Psoas muscle (tissue), 7 donors: ENCODE measurements at regions not wholly inside any gene's neighbourhood (a gene's known extent, or its start where the extent isn't known, plus 50 kb on each side); places are given as distances from the start of the nearest gene placed in this dataset.

Experiments used
- ATAC-seq, 4 donors: fragments of 200-7000 bp; cut with Tn5 transposase; one replicate each; pipeline ENCODE4 v1.9.1; 2020; ENCODE audit warnings: moderate library complexity in 3 of 4, mild to moderate bottlenecking in 2 of 4
- DNase-seq, 2 donors: peaks; one replicate each; pipeline ENCODE4 v3.0.0-alpha.2; 2020
- H3K27ac ChIP-seq: fragments of 200-600 bp; one replicate; pipeline ENCODE4 v1.8.0; 2022
- H3K27me3 ChIP-seq, 3 donors: fragments of 200-600 bp in 1 of 3; one replicate each; pipeline versions ENCODE4 v1.6.1 to v1.8.0; 2013 to 2022; ENCODE audit warnings: low read length in 2 of 3, mild to moderate bottlenecking in 2 of 3, moderate library complexity in 1 of 3; ENCODE audit not compliant: insufficient read depth in 3 of 3
- H3K36me3 ChIP-seq, 2 donors: fragments of 200-600 bp in 1 of 2; one replicate each; pipeline versions ENCODE4 v1.6.1 to v1.8.0; 2013 to 2022; ENCODE audit warnings: low read depth in 1 of 2, mild to moderate bottlenecking in 1 of 2, moderate library complexity in 1 of 2; ENCODE audit not compliant: insufficient read depth in 1 of 2
- H3K4me1 ChIP-seq: fragments of 200-600 bp; one replicate; pipeline ENCODE4 v1.8.0; 2022
- H3K4me3 ChIP-seq: fragments of 200-600 bp; one replicate; pipeline ENCODE4 v1.8.0; 2022; ENCODE audit warnings: mild to moderate bottlenecking
- H3K9me3 ChIP-seq: fragments of 200-600 bp; one replicate; pipeline ENCODE4 v1.8.0; 2022
- WGBS, 3 donors: extraction: QIAGEN DNeasy Blood & Tissue Kit; methylation state at CpG; one replicate each; pipeline versions ENCODE4 v1.1.6 to v1.1.7; 2013; 5-methylcytosine and 5-hydroxymethylcytosine counted together
- intact Hi-C, 2 donors: fragments of 100-400 bp; cut with DNase I; formaldehyde crosslinking; loops; one replicate each; pipeline versions ENCODE4 v1.11.0 to v1.14.2; 2022
- TF ChIP-seq, protein P1 (sequence below): fragments of 200-600 bp; IDR thresholded peaks from one replicate; pipeline ENCODE4 v1.8.0; 2022; ENCODE audit warnings: antibody characterized with exemption
- donor health status: healthy with polysubstance abuse.
- donor health status: DM: no; HTN: no; CAD: no; lungs with moderate emphysema.
- donor health status: Bipolar disorder and iron deficiency.
- donor health status: healthy.
- donor health status: DM: yes; HTN: yes; CAD: no.
- donor health status: DM: no; HTN: no; CAD: no.
- donor health status: DM: yes; HTN: yes; CAD: no.

DNA sequence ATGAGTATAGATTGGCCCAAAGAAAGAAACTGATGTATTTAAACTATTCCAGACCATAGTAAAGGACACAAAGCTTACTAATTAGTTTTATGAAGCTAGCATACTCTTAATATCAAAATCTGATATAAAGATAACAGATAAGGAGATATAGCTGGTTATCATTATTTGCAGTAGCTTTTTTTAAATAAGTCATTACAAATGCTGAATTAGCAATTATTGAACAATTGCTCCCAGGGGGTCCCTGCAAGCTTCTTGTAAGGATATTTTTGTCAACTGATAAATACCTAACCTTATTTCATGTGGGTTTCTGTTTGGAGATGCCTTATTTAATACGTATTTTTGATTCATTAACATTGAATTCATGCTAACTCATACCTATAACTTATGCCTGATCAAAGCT lies 99.0 kb downstream of the RAB18 start:
- no peaks in the 10 kb centered on the region for H3K4me1 ChIP-seq
- no peaks in the 10 kb centered on the region for H3K36me3 ChIP-seq
- H3K9me3 ChIP-seq, result peaks cover 4% of the 10 kb centered on the region
- no peak overlapping the region for H3K27ac ChIP-seq
- no peak for DNase-seq
- TF ChIP-seq, protein P1, sequence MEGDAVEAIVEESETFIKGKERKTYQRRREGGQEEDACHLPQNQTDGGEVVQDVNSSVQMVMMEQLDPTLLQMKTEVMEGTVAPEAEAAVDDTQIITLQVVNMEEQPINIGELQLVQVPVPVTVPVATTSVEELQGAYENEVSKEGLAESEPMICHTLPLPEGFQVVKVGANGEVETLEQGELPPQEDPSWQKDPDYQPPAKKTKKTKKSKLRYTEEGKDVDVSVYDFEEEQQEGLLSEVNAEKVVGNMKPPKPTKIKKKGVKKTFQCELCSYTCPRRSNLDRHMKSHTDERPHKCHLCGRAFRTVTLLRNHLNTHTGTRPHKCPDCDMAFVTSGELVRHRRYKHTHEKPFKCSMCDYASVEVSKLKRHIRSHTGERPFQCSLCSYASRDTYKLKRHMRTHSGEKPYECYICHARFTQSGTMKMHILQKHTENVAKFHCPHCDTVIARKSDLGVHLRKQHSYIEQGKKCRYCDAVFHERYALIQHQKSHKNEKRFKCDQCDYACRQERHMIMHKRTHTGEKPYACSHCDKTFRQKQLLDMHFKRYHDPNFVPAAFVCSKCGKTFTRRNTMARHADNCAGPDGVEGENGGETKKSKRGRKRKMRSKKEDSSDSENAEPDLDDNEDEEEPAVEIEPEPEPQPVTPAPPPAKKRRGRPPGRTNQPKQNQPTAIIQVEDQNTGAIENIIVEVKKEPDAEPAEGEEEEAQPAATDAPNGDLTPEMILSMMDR, result no peak
- intact Hi-C loops, result no loop called here
- no peaks in the 10 kb centered on the region for H3K27me3 ChIP-seq
- H3K4me3 ChIP-seq, result no peak overlapping the region
- 92 to 100% (median 98%) methylated on average over 1 of the region's 1 CpG for WGBS, 3 donors
- ATAC-seq, result no peak

DNA sequence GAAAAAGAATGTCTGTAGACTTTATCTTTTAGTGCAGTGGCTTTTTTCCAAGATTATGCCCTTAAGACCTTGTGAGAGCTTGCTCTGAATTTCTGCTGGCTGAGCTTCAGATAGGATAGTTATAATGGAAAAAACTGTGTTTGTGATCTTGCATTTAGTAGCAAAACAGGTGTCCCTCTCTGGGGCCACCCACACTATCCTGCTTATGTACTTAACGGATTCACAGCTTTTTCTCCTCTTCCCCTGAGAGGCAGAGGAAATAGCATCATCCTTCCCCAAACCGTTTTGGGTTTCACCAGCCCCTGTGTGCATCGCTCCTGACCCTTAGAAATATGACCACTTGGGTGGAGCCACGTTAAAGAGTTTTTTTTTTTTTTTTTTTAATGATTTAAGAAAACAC lies 101.2 kb downstream of the RAB18 start:
- no peak for DNase-seq
- no peaks in the 10 kb centered on the region for H3K27me3 ChIP-seq
- TF ChIP-seq, protein P1, result no peak
- H3K27ac ChIP-seq, result no peak overlapping the region
- intact Hi-C loops, result no loop called here
- ATAC-seq, result no peak
- peaks cover 4% of the 10 kb centered on the region for H3K9me3 ChIP-seq
- WGBS, 3 donors, result 22 to 45% (median 39%) methylated on average over 4 of the region's 4 CpGs
- no peaks in the 10 kb centered on the region for H3K36me3 ChIP-seq
- H3K4me3 ChIP-seq, result no peak overlapping the region
- no peaks in the 10 kb centered on the region for H3K4me1 ChIP-seq

DNA sequence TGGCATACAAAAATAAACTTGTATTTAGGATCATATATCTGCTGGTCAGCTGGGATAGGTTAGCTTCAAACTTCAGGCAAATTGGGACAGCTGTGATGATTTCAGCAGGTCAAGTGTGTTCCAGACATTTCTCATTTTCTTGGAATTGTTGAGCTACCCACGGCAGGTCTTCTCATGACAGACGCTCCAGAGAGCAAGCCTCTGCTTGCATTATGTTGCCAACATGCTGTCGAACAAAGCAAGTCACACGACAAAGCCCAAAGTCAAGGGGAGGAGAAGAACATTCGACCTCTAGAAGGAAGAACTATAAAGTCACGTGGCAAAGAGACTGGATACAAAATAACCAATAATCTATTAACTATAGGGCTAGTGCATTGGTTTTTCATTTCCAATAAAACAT lies 103.5 kb downstream of the RAB18 start:
- no peak for ATAC-seq
- DNase-seq, result no peak
- H3K4me3 ChIP-seq, result no peak overlapping the region
- H3K27ac ChIP-seq, result no peak overlapping the region
- peaks cover 4% of the 10 kb centered on the region for H3K9me3 ChIP-seq
- H3K4me1 ChIP-seq, result no peaks in the 10 kb centered on the region
- TF ChIP-seq, protein P1, result no peak
- 23 to 46% (median 35%) methylated on average over 6 of the region's 6 CpGs for whole genome bisulfite sequencing, 3 donors
- intact Hi-C loops, result no loop called here
- H3K36me3 ChIP-seq, result no peaks in the 10 kb centered on the region
- H3K27me3 ChIP-seq, result no peaks in the 10 kb centered on the region

DNA sequence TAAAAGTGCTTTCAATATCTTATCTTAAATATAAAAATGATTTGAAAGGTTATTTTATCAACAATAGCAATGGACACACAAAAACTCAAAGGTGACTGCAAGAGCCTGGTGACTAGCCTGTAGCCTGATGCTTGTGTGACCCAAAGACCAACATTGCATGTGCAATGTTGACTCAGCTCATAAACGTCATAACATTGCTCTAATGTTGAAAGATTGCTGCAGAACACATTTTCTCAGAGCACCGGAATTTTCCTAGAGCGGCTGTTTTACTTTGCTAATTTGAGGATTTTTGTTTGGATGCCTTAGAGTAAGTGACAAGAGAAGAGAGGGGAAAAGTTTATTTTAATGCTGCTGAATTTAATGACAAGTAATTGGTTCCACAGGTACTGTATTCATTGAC lies 107.1 kb downstream of the RAB18 start:
- Histone ChIP-seq H3K4me3 (no peak overlapping the region), H3K4me1 (no peaks in the 10 kb centered on the region), H3K27me3 (no peaks in the 10 kb centered on the region), H3K36me3 (no peaks in the 10 kb centered on the region), H3K9me3 (no peaks in the 10 kb centered on the region), H3K27ac (no peak overlapping the region)
- WGBS, 3 donors, result 45 to 64% (median 51%) methylated on average over 3 of the region's 3 CpGs
- TF ChIP-seq, protein P1, result no peak
- DNase-seq (no peak), ATAC-seq (no peak)
- intact Hi-C loops, result no loop called here

DNA sequence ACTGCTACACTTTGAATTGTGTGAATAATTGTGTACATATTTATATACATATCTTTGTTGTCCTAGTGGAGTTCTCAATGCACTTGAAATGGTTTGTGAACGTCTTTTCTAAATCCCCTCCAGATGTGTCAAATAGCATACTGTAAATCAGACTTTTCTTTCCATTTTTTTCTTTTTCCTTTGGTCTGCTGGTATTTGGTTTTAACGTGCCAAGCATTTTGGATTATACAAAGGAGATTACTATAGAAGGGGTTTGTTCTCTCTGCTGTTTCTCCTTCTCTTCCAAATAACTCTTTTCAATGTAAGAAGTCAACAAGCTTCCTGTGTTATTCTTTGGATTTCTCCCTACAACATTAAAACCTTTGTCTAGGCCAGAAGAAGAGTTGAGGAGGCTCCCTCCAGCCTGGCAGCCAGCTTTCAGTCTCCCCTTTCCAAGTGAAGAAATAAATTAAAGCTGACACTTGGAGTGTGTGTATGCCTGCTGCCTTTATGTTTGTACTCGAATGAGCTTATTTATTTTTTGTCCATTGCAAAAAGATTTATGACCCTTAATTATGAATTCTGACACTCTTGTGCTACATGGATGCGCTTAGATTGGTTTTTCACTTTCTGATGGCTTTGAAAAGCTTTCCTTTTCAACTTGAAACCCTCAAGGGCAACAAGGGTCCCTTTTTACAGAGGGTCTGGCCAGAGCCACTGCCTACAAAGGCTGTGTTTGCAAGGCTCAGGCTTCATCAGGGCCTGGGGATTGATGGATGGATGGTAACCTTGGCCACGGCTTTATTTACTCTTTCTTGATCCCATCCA lies 107.8 kb downstream of the RAB18 start:
- DNase-seq (no peak), ATAC-seq (no peak)
- Histone ChIP-seq H3K27ac (no peak overlapping the region), H3K27me3 (peaks cover 0 to 2% (median 0%) of the 10 kb centered on the region in 3 donors), H3K4me1 (no peaks in the 10 kb centered on the region), H3K36me3 (no peaks in the 10 kb centered on the region), H3K9me3 (no peaks in the 10 kb centered on the region), H3K4me3 (no peak overlapping the region)
- intact Hi-C loops, result no loop called here
- WGBS, 3 donors, result 39 to 60% (median 54%) methylated on average over 5 of the region's 5 CpGs
- TF ChIP-seq, protein P1, result no peak
